ENCODE measurements at regions not wholly inside any gene's neighbourhood (a gene's known extent, or its start where the extent isn't known, plus 50 kb on each side); places are given as distances from the start of the nearest gene placed in this dataset.

DNA sequence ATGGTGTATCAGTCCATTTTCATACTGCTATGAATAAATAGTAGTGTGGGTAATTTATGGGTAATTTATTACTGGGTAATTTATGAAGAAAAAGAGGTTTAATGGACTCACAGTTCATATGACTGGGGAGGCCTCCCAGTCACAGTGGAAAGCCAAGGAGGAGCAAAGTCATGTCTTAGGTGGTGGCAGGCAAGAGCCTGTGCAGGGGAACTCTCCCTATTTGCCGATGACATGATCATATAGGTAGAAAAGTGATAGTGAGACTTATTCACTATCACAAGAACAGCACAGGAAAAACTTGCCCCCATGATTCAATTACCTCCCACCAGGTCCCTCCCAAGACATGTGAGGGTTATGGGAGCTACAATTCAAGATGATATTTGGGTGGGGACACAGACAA, 1137.7 kb downstream of the UQCRFS1 start:
- H3K56ac ChIP-seq (ENCODE audit: insufficient read length, low read depth, low read length) = no peak overlapping the region
- H4K5ac ChIP-seq (ENCODE audit: insufficient read length, low read depth, low read length) = no peak overlapping the region
- no peak overlapping the region for H2BK120ac ChIP-seq (ENCODE audit: low read depth, low read length, poor library complexity, severe bottlenecking)
- H4K20me1 ChIP-seq (ENCODE audit: control insufficient read depth, insufficient read depth, insufficient read length) = no peaks in the 10 kb centered on the region
- H2BK20ac ChIP-seq (ENCODE audit: low read depth, low read length, poor library complexity, severe bottlenecking) = no peak overlapping the region
- H4K8ac ChIP-seq (replicated peaks; ENCODE audit: insufficient read length, low read depth, low read length) = no peak overlapping the region
- Mint-ChIP-seq H3K27me3 (ENCODE audit: low read depth) (peaks cover 3% of the 10 kb centered on the region; the same call in 1 of the 2 replicates), H3K36me3 (ENCODE audit: insufficient read depth in 1 of 3, low read depth in 3 of 3) (no peaks in the 10 kb centered on the region; a peak in 2 of 7 replicates), H3K9me3 (peaks cover 0 to 2% of the 10 kb centered on the region in 2 experiments; a peak in 2 of 5 replicates), H3K27ac (no peak overlapping the region), H3K4me1 (no peaks in the 10 kb centered on the region), H3K4me3 (no peak overlapping the region)
- H3K9ac ChIP-seq (ENCODE audit: extremely low read depth, insufficient read length, low read length) = no peak overlapping the region
- no peak overlapping the region for H3K14ac ChIP-seq (ENCODE audit: insufficient read depth, low read length)
- H2AFZ ChIP-seq (ENCODE audit: low read length) = no peak overlapping the region
- H2AK5ac ChIP-seq (ENCODE audit: insufficient read length, low read length) = no peak overlapping the region
- no peak overlapping the region for H3K4me2 ChIP-seq (ENCODE audit: insufficient read depth, insufficient read length, low read length)
- no peak overlapping the region for H3K4ac ChIP-seq (ENCODE audit: low read depth, low read length)
- WGBS (ENCODE audit: extremely low coverage, insufficient read length, low lambda C conversion rate) = no CpG with 5 or more reads among the region's 1 CpG
- no peak overlapping the region for H4K91ac ChIP-seq (ENCODE audit: insufficient read length, low read depth, low read length)
- no peak overlapping the region for H2BK12ac ChIP-seq (ENCODE audit: insufficient read length, low read depth, low read length)
- H3K79me2 ChIP-seq (ENCODE audit: insufficient read depth, low read length) = no peaks in the 10 kb centered on the region
- no peak overlapping the region for H3T11ph ChIP-seq (ENCODE audit: low read length)
- no peaks in the 10 kb centered on the region for H3K27me3 ChIP-seq (ENCODE audit: insufficient read depth, low read length)
- no peaks in the 10 kb centered on the region for H3K79me1 ChIP-seq (ENCODE audit: insufficient read depth, low read depth, low read length, poor library complexity, severe bottlenecking)
- no peak overlapping the region for H2BK15ac ChIP-seq (ENCODE audit: low read depth, low read length)
- H3K9me3 ChIP-seq (ENCODE audit: control insufficient read depth, low read depth, low read length) = no peaks in the 10 kb centered on the region
- TF ChIP-seq, protein P1, sequence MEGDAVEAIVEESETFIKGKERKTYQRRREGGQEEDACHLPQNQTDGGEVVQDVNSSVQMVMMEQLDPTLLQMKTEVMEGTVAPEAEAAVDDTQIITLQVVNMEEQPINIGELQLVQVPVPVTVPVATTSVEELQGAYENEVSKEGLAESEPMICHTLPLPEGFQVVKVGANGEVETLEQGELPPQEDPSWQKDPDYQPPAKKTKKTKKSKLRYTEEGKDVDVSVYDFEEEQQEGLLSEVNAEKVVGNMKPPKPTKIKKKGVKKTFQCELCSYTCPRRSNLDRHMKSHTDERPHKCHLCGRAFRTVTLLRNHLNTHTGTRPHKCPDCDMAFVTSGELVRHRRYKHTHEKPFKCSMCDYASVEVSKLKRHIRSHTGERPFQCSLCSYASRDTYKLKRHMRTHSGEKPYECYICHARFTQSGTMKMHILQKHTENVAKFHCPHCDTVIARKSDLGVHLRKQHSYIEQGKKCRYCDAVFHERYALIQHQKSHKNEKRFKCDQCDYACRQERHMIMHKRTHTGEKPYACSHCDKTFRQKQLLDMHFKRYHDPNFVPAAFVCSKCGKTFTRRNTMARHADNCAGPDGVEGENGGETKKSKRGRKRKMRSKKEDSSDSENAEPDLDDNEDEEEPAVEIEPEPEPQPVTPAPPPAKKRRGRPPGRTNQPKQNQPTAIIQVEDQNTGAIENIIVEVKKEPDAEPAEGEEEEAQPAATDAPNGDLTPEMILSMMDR (conservative IDR thresholded peaks at IDR 0.05) = no peak
- no peak overlapping the region for H3K23ac ChIP-seq (ENCODE audit: insufficient read length, low read depth, low read length)
- no peak overlapping the region for H3K27ac ChIP-seq (ENCODE audit: insufficient read length, low read depth, low read length)
- H3K18ac ChIP-seq (ENCODE audit: insufficient read length, low read depth, low read length) = no peak overlapping the region
- no peaks in the 10 kb centered on the region for H3K4me1 ChIP-seq (ENCODE audit: insufficient read depth, low read length)
- DNase-seq = no peak
- H3K23me2 ChIP-seq (ENCODE audit: insufficient read length, low read depth, low read length, poor library complexity, severe bottlenecking) = no peaks in the 10 kb centered on the region
- H2BK5ac ChIP-seq (ENCODE audit: insufficient read length, low read length) = no peak overlapping the region
